GM21381 (cell line): ENCODE measurements at regions not wholly inside any gene's neighbourhood (a gene's known extent, or its start where the extent isn't known, plus 50 kb on each side); places are given as distances from the start of the nearest gene placed in this dataset.

ENCODE experiments used
- ATAC-seq: cut with Tn5 transposase; IDR thresholded peaks from one replicate; pipeline ENCODE4 v1.9.1; 2021; ENCODE audit warnings: mild to moderate bottlenecking, moderate library complexity; ENCODE audit not compliant: unreplicated experiment

DNA sequence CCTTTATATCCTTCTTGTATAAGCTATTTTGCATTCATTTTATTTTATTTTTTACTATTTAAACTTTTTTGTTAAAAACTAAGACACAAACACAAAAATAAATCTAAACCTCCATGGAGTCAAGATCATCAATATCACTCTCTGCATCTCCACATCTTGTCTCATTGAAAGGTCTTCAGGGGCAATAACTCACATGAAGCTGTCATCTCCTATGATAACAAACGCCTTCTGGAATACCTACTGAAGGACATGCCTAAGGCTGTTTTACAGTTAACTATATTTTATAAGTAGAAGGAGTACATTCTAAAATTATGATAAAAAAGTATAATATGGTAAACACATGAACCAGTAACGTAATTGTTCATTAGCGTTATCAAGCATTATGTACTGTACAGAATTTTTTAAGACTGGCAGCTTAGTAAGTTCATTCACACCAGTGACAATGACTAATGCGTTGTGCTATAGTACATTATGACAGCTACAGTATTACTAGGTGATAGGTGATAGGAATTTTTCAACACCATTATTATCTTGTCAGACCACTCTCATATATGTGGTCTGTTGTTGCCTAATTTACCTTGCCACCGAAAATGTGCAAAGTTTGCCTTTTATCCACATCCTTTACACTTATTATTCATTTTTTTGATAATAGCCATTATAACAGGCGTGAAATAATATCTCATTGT, 390.7 kb upstream of the SLITRK1 start:
- ATAC-seq = no peak

DNA sequence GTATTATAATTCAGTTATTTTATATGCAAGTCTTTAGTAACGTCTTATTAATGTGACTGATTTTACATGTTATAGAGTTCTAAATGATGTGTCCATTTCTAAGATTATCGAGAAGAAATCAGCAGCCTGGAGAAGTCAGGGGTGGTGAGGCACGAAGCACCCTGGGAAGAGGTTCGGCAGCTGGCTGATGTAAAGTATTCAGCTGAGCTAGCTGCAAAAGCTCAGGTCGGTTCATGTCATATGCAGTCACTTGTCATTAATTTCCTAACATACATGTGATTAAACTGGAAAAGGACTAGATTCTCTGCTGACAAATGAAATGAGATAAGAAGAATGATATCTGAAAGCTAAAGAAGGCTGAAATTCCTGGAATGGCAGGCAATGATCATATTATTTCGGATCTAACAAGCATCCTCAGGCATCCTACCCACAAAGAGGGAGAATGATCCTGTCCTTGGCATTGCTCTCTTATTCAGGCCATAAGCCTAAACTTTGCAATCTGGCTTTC, 383.0 kb upstream of the SLITRK1 start:
- ATAC-seq = no peak

GRCh38 chr13:84263354-84264069, 381.2 kb upstream of the SLITRK1 start:
- ATAC-seq = no peak

DNA sequence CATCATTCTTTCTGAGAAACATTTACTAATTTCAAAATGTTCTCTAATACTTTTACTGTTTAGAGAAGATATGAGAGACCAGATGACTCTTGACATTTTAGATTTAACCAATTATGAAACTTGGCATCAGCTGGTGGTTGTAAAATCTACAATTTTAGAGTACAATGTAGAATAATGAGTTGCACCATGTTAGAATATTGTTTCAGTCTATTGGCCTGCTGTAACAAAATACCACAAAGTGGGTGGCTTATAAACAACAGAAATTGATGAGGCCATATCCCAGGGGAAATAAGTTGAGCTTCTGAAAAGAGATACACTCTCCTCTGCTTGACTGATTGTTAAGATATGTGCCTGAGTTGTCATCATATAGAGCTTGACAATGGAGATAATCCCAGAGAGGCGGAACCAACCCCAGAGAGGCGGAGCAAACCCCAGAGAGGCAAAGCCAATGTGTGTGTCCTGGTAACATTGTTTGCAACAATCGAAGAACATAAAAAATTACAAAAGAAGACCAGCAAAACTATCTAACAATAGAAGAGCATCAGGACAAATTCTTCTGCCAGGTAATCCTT, 373.0 kb upstream of the SLITRK1 start:
- ATAC-seq = no peak

- ATAC-seq = no peak
Observed at GRCh38 chr13:84249463-84249862, 367.2 kb upstream of the SLITRK1 start.

DNA sequence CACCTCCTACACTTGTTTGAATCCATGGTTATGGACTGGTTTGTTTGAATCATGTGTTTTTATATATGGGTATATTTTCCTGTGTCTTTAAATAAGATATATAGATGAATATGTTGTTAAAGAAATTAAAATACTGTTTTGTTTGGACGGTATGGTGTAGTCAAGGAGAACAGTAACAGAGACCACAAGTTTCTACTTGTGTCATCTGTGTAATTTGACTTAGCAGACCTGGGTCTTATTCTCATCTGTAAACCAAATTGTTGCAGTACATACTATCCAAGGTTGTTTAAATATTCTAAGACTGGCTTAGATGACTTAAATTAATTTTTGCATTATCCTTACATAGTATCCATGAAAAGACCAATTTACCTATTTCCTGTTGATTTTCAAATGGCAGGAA, 361.1 kb upstream of the SLITRK1 start:
- no peak for ATAC-seq

DNA sequence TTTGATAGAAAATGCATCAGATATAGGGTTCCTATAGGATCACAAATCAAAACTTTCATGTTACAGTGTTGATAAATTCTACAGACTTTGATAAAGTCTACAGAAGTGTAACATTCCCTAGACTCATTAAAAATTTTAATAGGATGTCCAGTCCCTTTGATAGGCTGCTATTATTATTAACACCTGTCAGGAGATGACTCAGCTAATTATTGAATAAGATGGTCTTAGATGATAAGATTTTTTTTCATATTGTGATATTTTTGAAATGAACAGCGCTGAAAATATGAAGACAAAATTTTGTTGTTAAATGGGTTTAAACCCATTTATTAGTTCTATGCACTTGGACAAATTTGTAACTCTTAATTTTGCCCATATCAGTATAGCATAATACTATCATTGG, 356.8 kb upstream of the SLITRK1 start:
- no peak for ATAC-seq

GRCh38 chr13:84238381-84238780, 356.1 kb upstream of the SLITRK1 start:
- no peak for ATAC-seq

DNA sequence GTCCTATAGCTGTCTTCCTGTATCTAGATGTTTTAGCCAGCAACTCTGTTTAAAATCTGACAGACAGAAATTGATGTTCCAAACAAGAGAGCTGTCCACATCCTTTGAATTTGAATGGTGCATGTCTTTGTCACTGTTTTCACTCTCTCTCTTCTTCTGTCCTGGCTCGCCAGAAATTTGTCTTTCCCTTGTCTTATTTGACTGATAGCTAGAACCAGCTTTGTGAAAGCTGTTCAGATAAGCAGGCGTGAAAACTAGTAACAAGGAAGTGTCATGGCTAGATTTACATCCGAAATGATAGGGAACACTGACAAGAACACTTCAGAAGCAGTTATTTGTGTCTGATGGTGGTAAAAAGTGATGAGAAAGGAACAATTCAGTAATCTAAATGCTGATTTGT, 354.9 kb upstream of the SLITRK1 start:
- ATAC-seq = no peak

GRCh38 chr13:84234416-84234815, 352.1 kb upstream of the SLITRK1 start:
- no peak for ATAC-seq

DNA sequence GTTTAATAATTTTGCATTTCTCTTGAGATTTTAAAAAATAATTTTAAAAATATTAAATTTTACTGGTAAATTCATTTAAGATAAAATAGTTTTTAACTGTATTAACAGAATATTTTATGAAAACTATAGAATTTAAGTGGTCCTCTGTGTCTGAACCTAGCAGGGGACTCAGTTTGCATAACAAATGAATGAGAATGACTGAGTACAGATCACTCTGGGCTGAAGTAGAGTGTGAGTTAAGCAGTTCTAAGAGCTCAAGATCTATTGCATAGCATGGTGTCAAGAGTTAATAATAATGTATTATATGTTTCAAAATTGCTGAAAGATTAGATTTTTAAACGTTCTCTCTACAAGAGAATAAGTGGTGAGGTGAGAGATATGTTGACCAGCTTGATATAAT, 348.3 kb upstream of the SLITRK1 start:
- ATAC-seq = no peak

DNA sequence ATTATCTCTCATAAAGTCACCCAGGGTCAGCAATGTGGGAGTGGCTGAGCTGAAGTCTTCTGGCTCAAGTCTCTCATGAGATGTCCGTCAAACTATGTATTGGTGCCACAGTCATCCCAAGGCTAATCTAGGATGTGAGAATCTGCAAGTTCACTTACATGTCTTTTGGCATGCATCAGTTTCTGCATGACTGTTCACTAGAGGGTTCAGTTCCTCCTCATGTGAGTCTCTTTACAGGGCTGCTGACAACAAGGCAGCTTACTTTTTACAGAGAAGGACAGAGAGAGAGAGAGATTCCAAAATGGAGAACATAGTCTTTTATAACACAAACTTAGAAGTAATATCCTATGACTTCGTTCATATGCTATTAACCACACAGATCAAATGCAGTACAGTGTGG, 328.8 kb upstream of the SLITRK1 start:
- ATAC-seq = no peak

GRCh38 chr13:84208246-84208910, 326.1 kb upstream of the SLITRK1 start:
- no peak for ATAC-seq

- no peak for ATAC-seq
Observed at GRCh38 chr13:84207509-84207908, 325.2 kb upstream of the SLITRK1 start.

DNA sequence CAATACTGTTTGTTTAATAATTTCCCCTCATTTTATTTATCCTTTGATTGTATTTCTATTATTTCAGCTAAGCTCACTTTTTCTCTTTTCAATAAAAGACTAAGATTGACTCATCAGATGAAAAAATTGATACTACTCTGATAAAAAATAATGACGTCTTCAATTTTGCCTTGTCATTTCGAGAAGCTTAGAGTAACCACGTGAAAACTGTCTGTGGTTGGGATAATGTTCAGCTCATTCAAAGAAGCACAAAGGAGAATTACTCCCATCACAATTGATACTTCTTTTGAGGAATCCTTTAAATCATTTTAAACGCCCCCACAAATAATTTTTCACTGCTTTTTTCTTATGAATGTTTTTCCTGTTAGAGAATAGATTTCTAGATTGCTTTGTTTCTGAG, 318.7 kb upstream of the SLITRK1 start:
- ATAC-seq = no peak

GRCh38 chr13:84192125-84192524, 309.9 kb upstream of the SLITRK1 start:
- no peak for ATAC-seq

DNA sequence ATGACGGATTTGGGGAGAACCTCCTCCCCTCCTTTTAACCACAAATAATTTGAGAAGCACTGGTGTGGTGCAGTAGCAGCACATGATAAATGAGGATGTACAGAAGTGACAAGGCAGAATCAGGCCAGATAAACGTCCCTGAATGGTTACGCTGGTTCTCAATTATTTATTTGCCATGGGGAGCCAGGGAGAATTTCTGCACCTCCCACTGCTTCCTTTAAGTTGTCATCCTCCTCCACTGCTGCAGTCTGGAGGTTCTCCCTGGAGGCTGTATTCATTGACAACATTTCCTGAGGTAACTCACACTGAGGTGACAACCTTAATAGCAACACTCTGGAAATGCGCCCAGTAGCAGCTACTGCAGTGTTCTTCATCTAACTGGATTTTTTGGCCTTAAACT, 308.9 kb upstream of the SLITRK1 start:
- ATAC-seq = no peak

DNA sequence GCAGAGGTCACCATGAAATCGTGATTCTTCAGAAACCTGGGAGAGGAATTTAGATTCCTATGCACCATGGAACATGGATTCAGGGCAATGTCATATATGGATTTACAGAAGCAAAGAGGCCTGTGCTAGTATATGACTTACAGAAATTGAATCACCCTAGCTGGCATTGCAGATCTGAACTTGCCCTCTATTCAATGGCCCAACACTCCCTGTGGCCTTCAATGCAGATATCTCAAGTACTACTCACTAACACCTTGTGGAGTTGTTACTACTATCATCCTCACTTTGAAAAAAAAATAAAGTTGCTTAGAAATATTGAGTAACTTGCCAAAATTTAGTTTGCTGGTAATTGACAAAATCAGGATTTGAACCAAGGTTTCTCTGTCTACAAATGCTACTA, 305.4 kb upstream of the SLITRK1 start:
- no peak for ATAC-seq

DNA sequence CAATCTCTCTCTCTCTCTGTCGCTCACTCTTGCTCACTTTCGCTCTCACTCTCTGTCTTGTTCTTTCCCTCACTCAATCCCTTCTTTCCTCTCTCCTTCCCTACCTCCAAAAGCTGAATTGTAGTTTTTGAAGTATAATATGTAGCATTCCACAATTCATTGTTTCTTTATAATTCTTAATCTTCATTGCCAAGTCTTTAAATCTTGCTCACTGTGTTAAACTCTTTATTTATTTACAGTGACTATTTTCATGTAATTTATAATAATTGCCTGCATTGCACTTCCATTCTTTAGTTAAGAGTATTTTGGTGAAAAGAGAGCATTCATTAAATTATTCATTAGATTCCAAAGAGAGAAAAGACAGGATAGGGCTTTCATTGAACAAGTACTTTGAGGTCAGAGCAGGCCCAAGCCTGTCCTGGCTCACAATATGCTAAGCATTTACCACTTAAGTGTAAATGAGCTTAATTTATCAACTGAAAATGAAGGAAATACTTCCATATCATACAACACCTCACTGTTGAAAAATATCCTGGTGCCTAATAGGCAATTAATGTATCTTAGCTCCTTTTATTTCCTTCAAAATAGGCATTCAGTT, 257.4 kb upstream of the SLITRK1 start:
- no peak for ATAC-seq

DNA sequence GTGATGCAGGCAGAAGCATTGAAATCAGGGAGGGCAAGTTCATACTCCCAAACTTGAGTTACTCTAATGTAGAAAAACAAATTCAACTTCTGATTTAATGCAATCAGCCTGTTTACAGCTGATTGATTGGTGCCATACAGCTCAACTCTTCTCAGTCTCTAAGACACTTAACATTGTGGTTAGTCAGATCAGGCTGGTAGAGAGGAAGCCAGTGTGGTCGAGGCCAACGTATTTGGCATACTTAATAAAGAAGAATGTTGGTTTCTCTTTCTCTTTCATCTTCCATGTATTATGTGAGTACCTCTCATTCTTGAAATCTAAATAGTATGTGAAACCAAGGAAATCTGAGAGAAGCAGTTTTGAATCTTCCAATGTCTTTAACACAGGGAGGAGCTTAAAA, 255.0 kb upstream of the SLITRK1 start:
- ATAC-seq = peak; percentile 99

- ATAC-seq = peak; percentile 41
Observed at GRCh38 chr13:84136582-84136981, 254.3 kb upstream of the SLITRK1 start.
